Hepatic stellate cell (primary cell): ENCODE measurements at regions not wholly inside any gene's neighbourhood (a gene's known extent, or its start where the extent isn't known, plus 50 kb on each side); places are given as distances from the start of the nearest gene placed in this dataset.
"Not testable (repeated sequence)": the region's sequence is repeated elsewhere in the genome, so short reads cannot be mapped to it uniquely, and the experiment has no call there.

Experiments used
- DNase-seq: peaks from one replicate; pipeline ENCODE4 v3.0.0; 2011; ENCODE audit warnings: low spot score

DNA sequence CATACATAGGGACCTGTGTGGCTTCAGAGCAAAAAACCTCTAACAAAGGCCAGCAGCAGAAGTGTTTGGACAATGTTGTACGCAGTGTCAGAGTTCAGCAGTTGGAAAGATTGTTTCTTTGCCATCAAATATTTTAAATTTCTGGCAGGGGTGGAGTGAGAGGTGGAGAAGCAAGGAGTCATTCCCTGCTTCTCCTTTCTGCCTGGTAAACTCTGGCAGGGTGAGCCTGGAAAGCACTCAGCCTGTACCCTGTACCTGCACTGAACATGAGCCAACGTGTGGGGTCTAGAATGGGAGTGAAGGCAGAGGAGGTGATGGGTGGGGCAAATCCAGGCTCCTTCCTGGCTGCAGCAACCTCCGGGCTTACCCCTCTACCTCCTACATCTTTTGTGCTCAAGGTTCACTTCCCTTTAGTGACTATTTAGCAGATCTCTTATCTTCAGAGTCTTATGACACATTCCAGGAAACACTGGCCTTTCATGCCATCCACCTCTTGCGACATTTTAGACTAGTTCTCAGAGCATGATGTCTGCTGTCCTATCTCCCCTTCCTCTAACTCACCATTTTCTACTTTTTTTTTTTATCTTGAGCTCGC, 445.0 kb upstream of the PIK3R1 start:
- no peak for DNase-seq

DNA sequence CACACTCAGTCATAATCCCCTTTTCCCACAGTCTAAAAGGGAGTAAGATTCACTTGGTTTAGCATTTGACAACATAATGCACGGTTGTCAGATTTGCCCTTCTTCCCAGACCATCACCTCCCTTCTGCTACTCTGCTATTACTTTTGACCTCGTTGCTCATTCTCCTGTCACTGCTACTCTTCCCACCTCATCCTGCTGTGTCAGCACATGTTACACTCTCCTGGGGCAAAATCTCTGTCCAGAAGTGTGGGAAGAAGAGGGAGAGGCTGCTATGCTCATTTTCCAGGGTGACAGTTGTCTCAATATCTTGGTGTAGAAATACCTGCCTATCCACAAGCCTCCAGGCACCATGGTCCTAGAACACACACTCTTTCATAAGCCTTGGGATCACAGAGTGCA, 449.9 kb upstream of the PIK3R1 start:
- DNase-seq = no peak

DNA sequence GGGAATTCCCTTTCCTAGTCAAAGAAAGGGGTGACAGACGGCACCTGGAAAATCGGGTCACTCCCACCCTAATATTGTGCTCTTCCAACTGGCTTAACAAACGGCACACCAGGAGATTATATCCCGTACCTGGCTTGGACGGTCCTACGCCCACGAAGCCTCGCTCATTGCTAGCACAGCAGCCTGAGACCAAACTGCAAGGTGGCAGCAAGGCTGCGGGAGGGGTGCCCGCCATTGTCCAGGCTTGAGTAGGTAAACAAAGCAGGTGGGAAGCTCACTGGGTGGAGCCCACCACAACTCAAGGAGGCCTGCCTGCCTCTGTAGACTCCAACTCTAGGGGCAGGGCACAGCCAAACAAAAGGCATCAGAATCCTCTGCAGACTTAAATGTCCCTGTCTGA, 457.8 kb upstream of the PIK3R1 start:
- DNase-seq = not testable (repeated sequence)

- no peak for DNase-seq
Measured at GRCh38 chr5:67752357-67752708, 463.2 kb upstream of the PIK3R1 start.

GRCh38 chr5:67748165-67748690, 467.3 kb upstream of the PIK3R1 start:
- no peak for DNase-seq

GRCh38 chr5:67747096-67747495, 468.5 kb upstream of the PIK3R1 start:
- DNase-seq = no peak

DNA sequence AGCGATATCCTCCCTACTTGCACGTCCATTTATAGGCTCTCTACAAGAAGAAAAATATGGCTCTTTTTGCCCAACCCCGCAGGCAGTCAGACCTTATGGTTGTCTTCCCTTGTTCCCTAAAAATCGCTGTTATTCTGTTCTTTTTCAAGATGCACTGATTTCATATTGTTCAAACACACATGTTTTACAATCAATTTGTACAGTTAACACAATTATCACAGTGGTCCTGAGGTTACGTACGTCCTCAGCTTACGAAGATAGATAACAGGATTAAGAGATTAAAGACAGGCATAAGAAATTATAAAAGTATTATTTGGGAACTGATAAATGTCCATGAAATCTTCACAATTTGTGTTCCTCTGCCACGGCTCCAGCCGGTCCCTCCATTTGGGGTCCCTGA, 468.9 kb upstream of the PIK3R1 start:
- DNase-seq = not testable (repeated sequence)

DNA sequence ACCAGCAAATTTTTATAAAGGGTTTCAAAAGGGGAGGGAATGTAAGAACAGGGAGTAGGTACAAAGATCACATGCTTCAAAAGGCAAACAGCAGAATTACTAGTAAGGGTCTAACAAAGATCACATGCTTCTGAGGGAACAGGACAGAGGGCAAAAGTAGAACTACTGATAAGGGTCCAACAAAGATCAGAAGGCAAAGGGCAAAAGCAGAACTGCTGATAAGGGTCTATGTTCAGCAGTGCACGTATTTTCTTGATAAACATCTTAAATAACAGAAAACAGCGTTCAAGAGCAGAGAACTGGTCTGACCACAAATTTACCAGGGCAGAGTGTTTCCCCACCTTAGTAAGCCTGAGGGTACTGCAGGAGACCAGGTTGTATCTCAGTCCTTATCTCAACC, 469.5 kb upstream of the PIK3R1 start:
- no peak for DNase-seq

DNA sequence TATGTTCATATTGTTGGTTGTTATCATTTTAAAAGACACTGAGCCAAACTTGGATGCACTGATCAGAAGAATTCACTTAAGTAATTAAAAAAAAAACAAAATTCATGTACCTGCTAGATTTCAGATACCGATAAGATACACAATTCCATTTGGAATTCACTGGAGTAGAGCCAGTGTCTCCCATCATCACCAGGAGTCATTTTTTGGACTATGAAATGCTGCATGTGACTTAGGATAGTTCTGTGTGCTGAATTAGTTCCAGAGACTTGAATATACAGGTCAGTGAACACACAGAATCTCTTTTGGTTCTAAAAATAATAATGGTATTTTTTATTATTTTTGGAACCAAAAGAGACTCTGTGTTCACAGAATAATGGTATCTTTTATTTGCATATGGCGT, 482.6 kb upstream of the PIK3R1 start:
- no peak for DNase-seq

DNA sequence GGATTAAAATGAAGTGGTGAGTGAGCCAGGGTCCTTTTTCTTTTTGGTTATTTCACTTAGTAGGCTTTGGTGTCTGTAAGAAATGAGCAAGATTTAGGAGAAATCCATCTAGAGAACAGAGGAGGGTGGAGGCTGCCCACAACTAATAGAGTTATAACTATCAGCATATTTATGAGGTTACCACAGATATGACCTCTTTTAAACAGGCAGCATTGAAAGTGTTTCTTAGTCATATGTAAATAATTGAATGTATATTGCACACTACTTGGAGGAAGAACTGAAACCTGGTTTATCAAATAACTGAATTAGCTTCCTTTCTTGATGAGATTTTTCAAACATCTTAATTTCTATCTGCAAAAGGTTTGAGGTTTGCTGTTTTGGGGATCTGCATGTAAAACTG, 483.1 kb upstream of the PIK3R1 start:
- no peak for DNase-seq

DNA sequence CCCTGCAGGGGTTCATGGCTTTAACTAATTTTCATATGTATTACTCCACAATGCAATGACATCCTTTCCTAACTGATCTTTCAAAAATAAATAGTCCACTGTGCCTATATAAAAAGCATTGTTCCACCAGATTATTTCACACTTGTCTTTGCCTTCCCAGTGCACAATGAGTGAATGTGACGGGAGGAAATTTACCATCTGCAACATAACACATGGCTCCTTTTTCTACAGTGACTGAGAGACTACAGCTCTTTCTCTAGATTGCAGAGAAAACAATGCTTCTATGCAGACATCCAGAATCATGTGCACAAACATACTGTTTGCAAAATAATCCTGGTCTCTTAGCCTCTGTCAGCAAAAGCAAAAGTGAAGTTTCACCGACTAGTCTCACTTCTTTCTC, 483.7 kb upstream of the PIK3R1 start:
- DNase-seq = no peak

GRCh38 chr5:67730917-67731474, 484.6 kb upstream of the PIK3R1 start:
- no peak for DNase-seq

GRCh38 chr5:67728326-67728890, 487.1 kb upstream of the PIK3R1 start:
- no peak for DNase-seq

- no peak for DNase-seq
Measured at GRCh38 chr5:67725604-67726003, 490.0 kb upstream of the PIK3R1 start.

DNA sequence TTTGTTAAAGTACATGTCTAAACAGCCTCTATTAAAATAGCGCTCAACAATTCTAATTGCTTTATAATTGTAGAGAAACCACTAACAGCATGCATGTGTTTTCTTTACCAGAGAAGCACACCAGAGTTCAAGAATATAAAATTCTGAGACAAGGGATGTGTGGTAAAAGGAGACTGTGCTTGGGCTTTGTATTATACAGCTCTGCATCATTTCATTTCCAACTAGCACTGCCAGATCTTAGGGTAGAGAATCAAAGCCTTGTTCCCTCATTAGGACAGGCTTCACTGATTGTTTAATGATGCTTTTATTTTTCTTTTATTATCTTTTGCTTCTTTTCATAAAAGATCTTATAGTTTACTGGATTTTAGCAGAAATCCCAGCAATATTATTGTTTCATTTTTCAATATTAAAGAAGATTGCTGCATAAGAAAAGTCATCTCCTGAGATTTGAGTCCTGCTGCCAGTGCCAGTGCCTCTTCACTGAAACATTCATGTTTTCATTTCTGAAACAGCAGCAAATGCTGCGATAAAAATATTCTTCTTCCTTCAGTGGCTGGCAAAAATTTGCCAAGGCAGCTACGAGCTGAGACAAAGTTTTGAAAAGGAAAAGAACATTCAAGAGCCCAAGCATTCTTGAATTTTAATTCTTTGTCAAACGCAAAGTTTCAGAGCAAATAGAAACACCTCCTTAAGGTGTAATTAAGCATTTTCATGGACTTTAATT, 491.0 kb upstream of the PIK3R1 start:
- DNase-seq = no peak

DNA sequence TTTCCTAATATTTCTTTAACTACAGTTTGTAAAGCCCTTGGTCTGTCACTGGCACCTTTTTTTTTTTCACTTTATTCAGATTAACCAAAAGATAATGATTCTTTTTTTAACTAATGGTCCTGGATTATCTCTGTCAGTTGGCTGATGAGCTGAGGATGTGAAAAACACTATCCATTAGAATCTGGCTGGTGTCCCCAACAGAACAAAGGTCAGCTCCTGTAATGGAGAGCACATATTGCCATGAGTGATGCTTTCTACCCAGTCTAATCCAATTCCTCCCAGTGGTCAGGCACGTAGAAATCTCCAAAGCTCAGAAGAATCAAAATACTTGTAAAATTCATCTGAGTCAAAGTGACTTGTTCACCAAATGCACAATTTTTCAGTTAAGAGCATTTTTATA, 491.7 kb upstream of the PIK3R1 start:
- DNase-seq = no peak

- not testable (repeated sequence) for DNase-seq
Measured at GRCh38 chr5:67722582-67722981, 493.0 kb upstream of the PIK3R1 start.

GRCh38 chr5:67720162-67720772, 495.3 kb upstream of the PIK3R1 start:
- DNase-seq = no peak

GRCh38 chr5:67702008-67702407, 505.4 kb upstream of the CD180 start:
- no peak for DNase-seq

- no peak for DNase-seq
Measured at GRCh38 chr5:67699560-67699959, 503.0 kb upstream of the CD180 start.

DNA sequence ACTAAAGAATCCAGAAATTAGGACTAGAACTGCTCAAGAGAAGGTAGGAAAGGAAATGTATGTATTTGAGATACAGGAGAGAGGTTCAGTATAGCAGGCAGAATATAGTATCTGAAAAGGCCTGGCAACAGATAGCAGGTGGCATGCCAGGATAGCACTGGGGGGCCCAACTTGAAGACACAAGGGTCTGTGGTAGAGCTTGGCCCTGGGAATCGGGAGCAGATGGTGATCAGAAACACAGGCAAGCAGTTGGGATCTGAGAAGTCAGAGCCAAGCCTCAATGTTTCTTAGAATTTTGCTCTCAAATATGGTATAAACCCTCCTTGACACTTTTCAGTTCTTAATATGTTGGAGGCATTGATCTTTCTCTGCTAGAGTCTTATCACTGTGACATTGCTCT, 499.8 kb upstream of the CD180 start:
- DNase-seq = no peak

GRCh38 chr5:67695369-67695768, 498.8 kb upstream of the CD180 start:
- no peak for DNase-seq

DNA sequence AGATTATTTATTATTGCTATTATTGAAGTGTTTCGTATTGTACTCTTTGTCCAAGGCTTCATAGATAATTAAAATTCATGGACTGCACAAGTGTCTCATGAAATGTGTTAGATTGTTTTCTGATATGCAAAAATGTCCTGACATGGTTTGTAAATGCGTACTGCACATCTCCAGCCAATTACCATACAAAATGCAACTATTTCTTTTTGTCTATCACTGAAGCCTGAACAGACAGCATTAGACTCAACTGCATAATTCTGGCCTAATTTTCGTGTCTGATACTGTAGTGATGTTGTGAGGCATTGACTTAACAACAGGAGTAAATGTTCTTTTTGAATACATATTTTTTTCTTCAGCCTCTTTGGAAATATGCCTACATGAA, 498.2 kb upstream of the CD180 start:
- no peak for DNase-seq
